ENCODE measurements at regions not wholly inside any gene's neighbourhood (a gene's known extent, or its start where the extent isn't known, plus 50 kb on each side); places are given as distances from the start of the nearest gene placed in this dataset.

- Histone ChIP-seq H3K9me1 (replicated peaks; ENCODE audit: control insufficient read depth, extremely low read depth, insufficient read depth, low read length) (no peaks in the 10 kb centered on the region), H3K4me2 (ENCODE audit: insufficient read depth, low read length) (no peak overlapping the region), H3K79me2 (ENCODE audit: control insufficient read depth, insufficient read depth, low read length) (no peaks in the 10 kb centered on the region), H3K4me3 (replicated peaks in 1 of 3; ENCODE audit: insufficient read depth in 1 of 3, low read depth in 1 of 3, low read length in 3 of 3) (no peak overlapping the region), H3K36me3 (ENCODE audit: control insufficient read depth in 2 of 2, extremely low read depth in 1 of 2, insufficient read depth in 2 of 2, low read length in 2 of 2) (no peaks in the 10 kb centered on the region), H3K9me3 (replicated peaks; ENCODE audit: control insufficient read depth, insufficient read depth, low read length) (no peaks in the 10 kb centered on the region), H3K27me3 (ENCODE audit: control insufficient read depth in 2 of 2, insufficient read depth in 2 of 2, low read length in 2 of 2) (no peaks in the 10 kb centered on the region), H3K9ac (replicated peaks; ENCODE audit: extremely low read depth, insufficient read depth, low read length) (no peak overlapping the region), H2AFZ (ENCODE audit: low read depth, low read length) (no peak overlapping the region), H3K27ac (ENCODE audit: insufficient read depth, low read depth, low read length) (no peak overlapping the region), H4K20me1 (replicated peaks; ENCODE audit: control insufficient read depth, extremely low read depth, insufficient read depth, low read length) (no peaks in the 10 kb centered on the region), H3K4me1 (ENCODE audit: control insufficient read depth, extremely low read depth, insufficient read depth, low read length) (no peaks in the 10 kb centered on the region)
- TF ChIP-seq POLR2AphosphoS5 (IDR thresholded peaks at IDR 0.05; ENCODE audit: insufficient read depth, low read depth, low read length) (no peak), EZH2 (IDR thresholded peaks at IDR 0.05; ENCODE audit: borderline replicate concordance, low read depth, low read length, severe bottlenecking) (no peak), MAX (IDR thresholded peaks at IDR 0.05; ENCODE audit: insufficient read depth, insufficient read length) (no peak), CTCF (IDR thresholded peaks at IDR 0.05; ENCODE audit: extremely low read depth in 1 of 2, insufficient read depth in 1 of 2, low read depth in 1 of 2, low read length in 2 of 2) (no peak), JUN (IDR thresholded peaks at IDR 0.05; ENCODE audit: borderline replicate concordance, insufficient read depth, insufficient read length, low read depth) (no peak), FOS (IDR thresholded peaks at IDR 0.05; ENCODE audit: borderline replicate concordance, insufficient read depth, low read length) (no peak), POLR2A (IDR thresholded peaks at IDR 0.05; ENCODE audit: low read depth, low read length) (no peak), MYC (IDR thresholded peaks at IDR 0.05; ENCODE audit: low read depth, low read length) (no peak), GATA2 (IDR thresholded peaks at IDR 0.05; ENCODE audit: insufficient read depth, insufficient read length, low read depth, low read length) (no peak)
- dilution Hi-C loops (cut with MboI; ENCODE audit: extremely low pct_ligation_motif_present, low sequenced_read_pairs): no loop called here
- DNase-seq (ENCODE audit: low read depth, low spot score) (no peak), FAIRE-seq (no peak)
- POLR2A ChIA-PET: no interaction called here
- CTCF ChIA-PET: no interaction called here
- intact Hi-C loops (cut with micrococcal nuclease): no loop called here
- BruUV-seq (replicated peaks): no TSS peak
These were observed 168.4 kb downstream of the ENGASE start for GRCh38 chr17:79242873-79243602.
